Natural killer cell (primary cell): ENCODE measurements at regions not wholly inside any gene's neighbourhood (a gene's known extent, or its start where the extent isn't known, plus 50 kb on each side); places are given as distances from the start of the nearest gene placed in this dataset.

ENCODE experiments used
- ATAC-seq, 3 donors: fragments of 150-1000 bp in 2 of 3; fragments of 200-7000 bp in 1 of 3; cut with Tn5 transposase; 1 replicate in 1 of 3; 2 replicates in 2 of 3; pipeline ENCODE4 v1.10.0; 2021; ENCODE audit warnings: mild to moderate bottlenecking in 2 of 3, moderate library complexity in 2 of 3
- DNase-seq, 2 donors: peaks; one replicate each; pipeline versions ENCODE4 v3.0.0 to v3.0.0-alpha.2; 2013 to 2021; ENCODE audit warnings: mixed read lengths in 1 of 2
- H3K27ac ChIP-seq: one replicate; pipeline ENCODE4 v1.5.1; 2013; ENCODE audit warnings: mild to moderate bottlenecking, low read length
- H3K27me3 ChIP-seq: one replicate; pipeline ENCODE4 v1.6.1; 2013; ENCODE audit warnings: low read length; ENCODE audit not compliant: control insufficient read depth, insufficient read depth
- H3K36me3 ChIP-seq: one replicate; pipeline ENCODE4 v1.6.1; 2013; ENCODE audit warnings: low read length; ENCODE audit not compliant: control insufficient read depth, insufficient read depth
- H3K4me1 ChIP-seq: one replicate; pipeline ENCODE4 v1.6.1; 2013; ENCODE audit warnings: low read length; ENCODE audit not compliant: control insufficient read depth, insufficient read depth
- H3K4me3 ChIP-seq: one replicate; pipeline ENCODE4 v1.5.1; 2013; ENCODE audit warnings: low read length
- H3K9me3 ChIP-seq: one replicate; pipeline ENCODE4 v1.6.1; 2013; ENCODE audit warnings: low read length; ENCODE audit not compliant: control insufficient read depth, insufficient read depth
- H3K27ac Mint-ChIP-seq, 2 donors: one replicate each; pipeline ENCODE4 v1.8.0; 2022; ENCODE audit warnings: mild to moderate bottlenecking in 2 of 2, mixed read lengths in 2 of 2, moderate library complexity in 1 of 2
- H3K27me3 Mint-ChIP-seq, 2 donors: one replicate each; pipeline ENCODE4 v1.8.0; 2022; ENCODE audit warnings: low read depth in 2 of 2, mixed read lengths in 2 of 2
- H3K36me3 Mint-ChIP-seq: one replicate; pipeline ENCODE4 v1.8.0; 2022; ENCODE audit warnings: mixed read lengths
- H3K4me1 Mint-ChIP-seq, 2 donors: one replicate each; pipeline ENCODE4 v1.8.0; 2022; ENCODE audit warnings: mixed read lengths in 2 of 2
- H3K4me3 Mint-ChIP-seq: one replicate; pipeline ENCODE4 v1.8.0; 2022; ENCODE audit warnings: mild to moderate bottlenecking, moderate library complexity, mixed read lengths
- H3K9me3 Mint-ChIP-seq, 2 donors: one replicate each; pipeline ENCODE4 v1.8.0; 2022; ENCODE audit warnings: mixed read lengths in 2 of 2
- WGBS: methylation state at CpG from one replicate; pipeline ENCODE4 v1.1.7; 2013; ENCODE audit warnings: missing lambda C conversion rate; ENCODE audit not compliant: insufficient coverage; 5-methylcytosine and 5-hydroxymethylcytosine counted together
- intact Hi-C: fragments of 100-400 bp; cut with micrococcal nuclease; formaldehyde crosslinking; loops from one replicate; pipeline ENCODE4 v1.14.2; 2022
- TF ChIP-seq, protein P1 (sequence below): fragments of 200-600 bp; IDR thresholded peaks from one replicate; pipeline ENCODE4 v1.8.0; 2022; ENCODE audit warnings: antibody characterized with exemption

GRCh38 chr9:24479361-24480059, 66.2 kb downstream of the IZUMO3 start:
- Mint-ChIP-seq H3K4me1 (no peaks in the 10 kb centered on the region), H3K27ac (no peak overlapping the region), H3K36me3 (peaks cover 16% of the 10 kb centered on the region), H3K4me3 (no peak overlapping the region), H3K9me3 (peaks cover 15 to 19% of the 10 kb centered on the region in 2 donors), H3K27me3 (no peaks in the 10 kb centered on the region)
- intact Hi-C loops: no loop called here
- ATAC-seq (no peak), DNase-seq (no peak)
- WGBS: 9% methylated on average over 6 of the region's 6 CpGs
- H3K9me3 ChIP-seq: no peaks in the 10 kb centered on the region
- no peak overlapping the region for H3K27ac ChIP-seq
- no peaks in the 10 kb centered on the region for H3K4me1 ChIP-seq
- TF ChIP-seq, protein P1, sequence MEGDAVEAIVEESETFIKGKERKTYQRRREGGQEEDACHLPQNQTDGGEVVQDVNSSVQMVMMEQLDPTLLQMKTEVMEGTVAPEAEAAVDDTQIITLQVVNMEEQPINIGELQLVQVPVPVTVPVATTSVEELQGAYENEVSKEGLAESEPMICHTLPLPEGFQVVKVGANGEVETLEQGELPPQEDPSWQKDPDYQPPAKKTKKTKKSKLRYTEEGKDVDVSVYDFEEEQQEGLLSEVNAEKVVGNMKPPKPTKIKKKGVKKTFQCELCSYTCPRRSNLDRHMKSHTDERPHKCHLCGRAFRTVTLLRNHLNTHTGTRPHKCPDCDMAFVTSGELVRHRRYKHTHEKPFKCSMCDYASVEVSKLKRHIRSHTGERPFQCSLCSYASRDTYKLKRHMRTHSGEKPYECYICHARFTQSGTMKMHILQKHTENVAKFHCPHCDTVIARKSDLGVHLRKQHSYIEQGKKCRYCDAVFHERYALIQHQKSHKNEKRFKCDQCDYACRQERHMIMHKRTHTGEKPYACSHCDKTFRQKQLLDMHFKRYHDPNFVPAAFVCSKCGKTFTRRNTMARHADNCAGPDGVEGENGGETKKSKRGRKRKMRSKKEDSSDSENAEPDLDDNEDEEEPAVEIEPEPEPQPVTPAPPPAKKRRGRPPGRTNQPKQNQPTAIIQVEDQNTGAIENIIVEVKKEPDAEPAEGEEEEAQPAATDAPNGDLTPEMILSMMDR: no peak
- H3K4me3 ChIP-seq: no peak overlapping the region
- H3K27me3 ChIP-seq: no peaks in the 10 kb centered on the region
- no peaks in the 10 kb centered on the region for H3K36me3 ChIP-seq

DNA sequence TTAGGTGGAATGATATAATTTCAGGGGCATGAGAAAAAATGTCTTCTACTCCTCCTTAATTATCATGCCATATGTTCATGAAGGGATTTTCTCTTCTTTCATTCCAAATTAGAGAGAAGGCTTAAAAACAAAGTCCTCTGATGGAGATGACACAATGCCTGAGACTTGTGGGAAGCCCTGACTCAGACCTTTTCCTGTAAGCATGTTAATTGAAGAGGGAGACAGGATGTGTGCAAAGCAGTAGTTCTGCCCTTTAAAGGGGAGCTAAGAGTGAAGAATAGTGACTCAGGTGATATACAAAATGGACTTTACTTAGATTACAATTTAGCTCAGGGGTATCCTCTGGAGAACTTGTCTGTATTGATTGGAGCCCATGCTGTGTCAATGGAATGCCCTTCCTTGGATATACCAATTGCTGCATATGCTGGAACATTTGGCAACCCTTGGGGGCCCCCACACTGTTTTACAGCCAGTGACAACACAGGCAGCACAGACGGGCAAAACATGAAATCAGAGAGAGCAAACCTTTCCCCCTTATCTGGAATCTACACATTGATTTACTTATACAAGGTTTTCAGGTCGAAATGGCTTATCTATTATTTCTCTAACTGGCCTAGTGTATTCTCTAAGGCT, 81.3 kb downstream of the IZUMO3 start:
- 53% methylated on average over 1 of the region's 2 CpGs for WGBS
- H3K9me3 Mint-ChIP-seq: peaks cover 10 to 21% of the 10 kb centered on the region in 2 donors

DNA sequence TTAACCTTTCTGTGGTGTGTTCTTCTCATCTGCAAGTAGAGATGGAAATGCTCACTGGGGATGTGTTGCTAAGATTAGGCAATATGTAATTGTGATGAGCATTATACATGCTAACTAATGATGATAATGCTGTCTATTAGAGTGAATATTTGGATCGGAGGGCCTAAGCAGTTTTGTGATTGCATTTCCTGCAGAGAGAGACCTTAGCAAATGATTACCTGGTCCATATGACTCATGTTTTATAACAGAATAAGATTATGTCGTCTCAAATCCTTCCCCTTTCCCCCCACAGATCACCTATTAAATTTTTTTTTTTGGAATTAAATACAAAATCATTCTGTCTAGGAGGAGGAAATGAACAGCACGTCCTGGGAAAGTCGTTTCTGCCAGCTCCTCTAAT, 82.7 kb downstream of the IZUMO3 start:
- Mint-ChIP-seq H3K27me3 (no peaks in the 10 kb centered on the region), H3K9me3 (peaks cover 7 to 13% of the 10 kb centered on the region in 2 donors), H3K4me1 (no peaks in the 10 kb centered on the region), H3K27ac (no peak overlapping the region), H3K36me3 (no peaks in the 10 kb centered on the region), H3K4me3 (no peak overlapping the region)
- H3K9me3 ChIP-seq: peaks cover 8% of the 10 kb centered on the region
- intact Hi-C loops: no loop called here
- H3K27me3 ChIP-seq: no peaks in the 10 kb centered on the region
- no peak for ATAC-seq
- no peak for DNase-seq
- H3K27ac ChIP-seq: no peak overlapping the region
- no peaks in the 10 kb centered on the region for H3K36me3 ChIP-seq
- H3K4me1 ChIP-seq: no peaks in the 10 kb centered on the region
- no peak overlapping the region for H3K4me3 ChIP-seq
- 72% methylated on average over 3 of the region's 4 CpGs for WGBS
- TF ChIP-seq, protein P1: no peak

More for the DNA sequence above, 81.3 kb downstream of the IZUMO3 start:
- no peak overlapping the region for H3K27ac ChIP-seq
- DNase-seq: no peak
- no peak overlapping the region for H3K4me3 ChIP-seq
- no peak overlapping the region for H3K4me3 Mint-ChIP-seq
- peaks cover 8% of the 10 kb centered on the region for H3K9me3 ChIP-seq
- H3K27me3 ChIP-seq: no peaks in the 10 kb centered on the region
- intact Hi-C loops: no loop called here
- no peaks in the 10 kb centered on the region for H3K27me3 Mint-ChIP-seq
- H3K27ac Mint-ChIP-seq: no peak overlapping the region
- TF ChIP-seq, protein P1: no peak
- no peaks in the 10 kb centered on the region for H3K36me3 Mint-ChIP-seq
- H3K4me1 Mint-ChIP-seq: no peaks in the 10 kb centered on the region
- ATAC-seq: no peak
- no peaks in the 10 kb centered on the region for H3K4me1 ChIP-seq
- no peaks in the 10 kb centered on the region for H3K36me3 ChIP-seq
